GM21619 (cell line): ENCODE measurements at regions not wholly inside any gene's neighbourhood (a gene's known extent, or its start where the extent isn't known, plus 50 kb on each side); places are given as distances from the start of the nearest gene placed in this dataset.

ENCODE experiments used
- ATAC-seq: cut with Tn5 transposase; IDR thresholded peaks from one replicate; pipeline ENCODE4 v1.9.1; 2021; ENCODE audit not compliant: unreplicated experiment

DNA sequence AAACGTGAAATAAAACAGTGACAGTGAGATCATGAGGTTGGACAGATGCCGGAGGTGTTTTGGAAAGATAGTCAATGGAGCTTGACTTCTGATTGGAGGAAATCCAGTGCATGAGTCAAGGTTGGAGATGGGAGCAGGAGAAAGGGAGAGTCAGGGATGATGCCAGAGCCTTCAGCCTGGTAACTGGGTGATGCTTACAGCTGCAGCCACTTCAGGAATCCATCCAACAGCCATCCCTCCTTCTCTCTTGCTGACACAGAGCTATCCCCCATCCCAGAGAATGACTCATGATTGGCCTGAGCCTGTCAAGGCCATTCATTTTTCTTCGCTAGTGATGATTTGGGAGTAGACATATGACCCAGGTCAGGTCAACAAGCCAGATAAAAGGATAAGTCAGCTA lies 112.8 kb downstream of the SAMD5 start:
- no peak for ATAC-seq

DNA sequence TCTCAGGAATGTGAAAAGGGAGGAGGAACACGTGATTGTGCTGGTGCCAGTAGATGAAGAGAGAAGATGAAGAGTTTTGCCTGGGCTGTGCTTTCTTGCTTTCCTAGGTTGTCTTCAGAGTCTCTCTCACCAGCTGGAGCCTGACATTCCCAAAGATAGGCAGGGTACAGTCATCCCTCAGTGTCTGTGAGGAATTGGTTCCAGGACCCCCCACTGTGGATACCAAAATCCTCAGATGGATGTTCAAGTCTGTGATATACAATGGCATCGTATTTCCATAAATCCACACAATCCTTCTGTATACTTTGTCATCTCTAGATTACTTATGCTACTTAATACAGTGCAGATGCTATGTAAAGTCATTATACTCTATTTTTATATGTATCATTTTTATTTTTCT lies 113.5 kb downstream of the SAMD5 start:
- ATAC-seq = no peak

DNA sequence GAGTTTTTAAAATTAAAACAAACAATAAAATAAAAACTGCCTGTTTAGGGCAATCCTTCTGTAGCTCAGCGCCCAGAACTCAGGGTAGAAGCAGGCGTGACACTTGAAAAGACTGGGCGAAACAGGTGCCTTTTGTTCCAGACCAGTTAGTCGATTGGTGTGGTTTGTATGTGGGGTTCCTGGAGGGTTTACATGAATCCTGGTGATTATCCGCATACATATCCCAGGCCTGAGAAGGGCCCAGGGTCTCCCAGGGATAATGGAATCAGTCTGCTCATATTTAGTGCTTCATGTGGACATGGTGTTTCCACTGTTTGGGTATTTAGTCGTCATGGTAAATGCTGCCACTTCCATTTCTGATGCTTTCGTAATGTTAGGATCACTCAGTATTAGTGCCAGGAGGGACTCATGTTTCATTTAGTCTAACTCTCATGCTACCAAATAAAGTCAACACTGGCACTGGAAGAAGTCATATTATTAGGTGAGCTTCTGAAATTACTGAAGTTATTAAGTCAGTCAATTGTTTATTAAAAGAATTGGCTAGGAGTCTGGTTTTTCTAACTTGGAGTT lies 116.5 kb downstream of the SAMD5 start:
- ATAC-seq = no peak

DNA sequence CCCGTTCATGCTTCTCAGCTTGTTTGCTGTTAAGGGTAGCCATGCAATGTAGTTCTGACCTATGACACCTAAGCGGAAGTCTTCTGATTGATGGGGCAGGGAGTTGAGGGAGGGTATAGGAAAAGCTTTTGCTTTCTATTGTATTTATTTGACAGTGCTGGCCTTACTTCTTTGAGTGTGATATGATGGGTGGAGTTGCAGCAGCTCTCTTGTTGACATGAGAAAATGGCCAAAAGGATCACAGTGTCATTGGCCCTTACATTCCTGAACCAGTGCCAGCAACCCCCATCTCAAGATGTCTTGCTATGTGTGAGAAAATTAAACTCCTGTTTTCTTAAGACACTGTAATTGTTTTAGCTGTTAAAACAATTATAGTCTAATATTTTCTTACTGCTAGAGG lies 117.5 kb downstream of the SAMD5 start:
- ATAC-seq = no peak

DNA sequence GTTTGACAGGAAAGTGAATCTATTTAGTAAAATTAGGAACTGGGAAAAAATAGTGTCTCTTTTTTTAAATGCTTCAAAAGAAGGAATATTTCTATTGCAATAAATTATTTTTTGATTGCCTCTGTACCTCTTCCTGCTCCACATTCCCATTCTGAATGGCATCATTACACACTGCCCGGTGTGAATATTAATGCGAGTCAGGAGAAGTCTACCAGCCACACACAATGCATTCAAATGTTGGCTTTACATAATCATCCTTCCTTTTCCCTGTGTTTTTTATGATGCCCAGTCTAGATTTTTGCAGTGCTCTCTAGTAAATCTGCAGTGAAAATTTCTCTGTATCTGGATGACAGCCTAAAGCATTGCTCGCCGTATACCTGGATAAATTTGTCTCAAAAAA lies 118.9 kb downstream of the SAMD5 start:
- no peak for ATAC-seq

DNA sequence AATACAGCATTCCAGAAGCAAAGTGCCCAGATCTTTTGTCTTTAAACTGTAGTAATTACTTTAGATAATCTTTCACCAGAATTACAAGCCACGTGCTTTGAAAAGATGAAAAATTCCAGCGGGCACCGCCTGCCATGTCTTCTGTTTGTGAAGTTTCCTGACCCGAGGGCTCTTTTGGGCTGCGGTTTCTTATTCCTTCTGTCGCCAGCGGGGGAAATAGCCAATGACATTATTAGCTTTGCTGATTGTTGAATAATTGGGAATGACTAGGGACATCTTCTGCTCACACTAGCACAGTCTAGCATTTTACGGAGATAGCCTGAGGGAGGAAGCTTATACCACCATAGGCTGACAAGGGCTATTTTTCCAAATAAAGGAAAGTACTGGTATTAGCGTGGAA lies 124.7 kb downstream of the SAMD5 start:
- ATAC-seq = no peak

DNA sequence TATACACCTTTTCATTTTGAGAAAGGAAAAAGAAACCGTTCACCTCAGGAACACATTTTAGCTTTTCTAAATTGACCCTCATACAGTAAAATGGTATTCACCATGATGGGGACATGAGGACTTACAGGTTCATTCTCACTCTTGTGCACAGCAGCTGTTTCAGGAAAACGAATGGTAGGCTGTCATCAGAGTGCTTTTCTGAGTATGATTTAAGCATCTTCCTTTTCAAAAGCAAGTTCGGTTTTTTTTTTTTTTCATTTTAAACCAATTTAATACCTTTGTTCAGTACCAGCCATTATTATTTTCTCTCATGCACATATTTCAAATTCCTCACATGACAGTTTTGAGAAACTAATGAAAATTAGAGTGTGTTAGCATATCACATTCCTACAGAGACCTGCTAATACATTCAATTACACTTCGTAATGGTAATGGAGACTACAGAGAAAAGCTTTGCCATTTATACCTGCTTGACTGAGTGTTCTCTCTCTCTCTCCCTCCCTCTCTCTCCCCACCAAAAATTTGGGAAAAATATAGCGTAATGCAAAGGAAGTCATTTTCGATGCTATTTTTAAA lies 129.2 kb downstream of the SAMD5 start:
- ATAC-seq = no peak

DNA sequence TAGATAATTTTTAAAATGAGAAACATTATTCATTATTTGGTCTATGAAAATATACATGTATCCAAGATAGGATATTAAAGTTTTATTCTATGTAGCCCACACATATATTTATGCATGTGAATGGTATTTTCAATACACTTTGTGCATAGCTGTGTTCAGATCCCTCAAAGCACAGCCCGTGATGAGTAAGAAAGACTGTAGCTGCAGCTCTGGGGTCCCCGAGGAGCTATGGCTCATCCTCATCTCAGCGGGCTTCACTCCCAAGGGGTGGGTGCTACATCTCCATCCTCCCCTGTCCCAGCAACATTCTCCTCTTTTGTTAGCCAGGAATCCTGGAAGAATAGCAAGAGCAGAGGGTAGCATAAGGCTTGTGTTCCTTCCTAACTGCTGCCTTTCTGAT lies 130.8 kb downstream of the SAMD5 start:
- ATAC-seq = no peak

DNA sequence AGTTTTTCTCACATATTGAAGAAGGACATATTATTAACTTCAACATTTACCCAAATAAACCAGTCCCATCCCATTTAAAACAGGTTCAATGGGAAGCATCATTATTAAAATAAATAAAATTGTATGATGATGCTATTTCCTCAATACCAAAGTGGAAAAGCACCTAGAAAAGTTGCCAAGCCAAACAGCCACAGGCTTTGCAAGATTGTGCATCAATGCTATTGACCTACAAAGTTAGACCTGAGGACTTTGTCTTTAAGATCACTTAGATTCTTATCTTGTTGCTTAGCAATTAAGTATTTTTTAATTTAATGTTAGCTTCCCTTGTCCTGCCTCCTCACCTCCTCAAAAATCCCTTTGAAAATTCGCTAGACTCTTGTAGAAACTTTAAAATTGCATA lies 132.1 kb downstream of the SAMD5 start:
- no peak for ATAC-seq

DNA sequence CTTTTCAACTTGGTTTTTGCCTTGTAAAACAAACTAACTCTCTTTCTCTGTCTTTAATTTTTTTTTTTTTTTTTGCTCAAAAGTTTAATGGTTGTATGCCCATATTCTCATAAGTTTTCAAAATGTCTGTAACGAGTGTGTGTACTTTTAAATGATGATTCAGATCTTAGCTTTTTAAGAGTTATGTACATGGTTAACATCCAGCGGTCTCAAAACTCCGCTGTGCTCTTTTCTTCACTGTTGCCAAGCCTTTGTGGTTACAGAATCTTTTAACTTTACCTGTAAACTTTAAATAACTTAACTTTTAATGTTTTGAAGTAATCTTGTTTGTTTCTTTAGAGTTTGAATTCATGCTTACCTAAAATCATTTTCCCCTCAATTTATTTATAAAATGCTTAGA lies 133.0 kb downstream of the SAMD5 start:
- no peak for ATAC-seq

DNA sequence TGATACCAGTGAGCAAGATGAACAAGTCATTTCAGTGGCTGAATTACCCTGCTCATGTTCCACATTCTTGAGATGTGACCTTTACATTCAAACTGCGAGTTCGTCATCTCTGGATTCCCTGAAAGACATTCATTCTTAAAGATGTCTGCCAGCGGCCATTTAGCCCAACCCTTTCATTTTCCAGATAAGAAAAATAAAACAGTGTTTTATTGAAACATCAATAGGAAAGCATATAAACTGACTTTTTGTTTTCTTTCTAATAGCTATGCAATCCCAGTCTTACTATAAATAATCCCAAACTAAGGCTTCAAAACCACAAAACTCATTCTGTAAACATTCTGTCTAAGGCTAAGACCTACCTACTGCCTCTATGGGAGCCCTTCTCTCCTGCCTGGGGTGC lies 134.0 kb downstream of the SAMD5 start:
- ATAC-seq = no peak

DNA sequence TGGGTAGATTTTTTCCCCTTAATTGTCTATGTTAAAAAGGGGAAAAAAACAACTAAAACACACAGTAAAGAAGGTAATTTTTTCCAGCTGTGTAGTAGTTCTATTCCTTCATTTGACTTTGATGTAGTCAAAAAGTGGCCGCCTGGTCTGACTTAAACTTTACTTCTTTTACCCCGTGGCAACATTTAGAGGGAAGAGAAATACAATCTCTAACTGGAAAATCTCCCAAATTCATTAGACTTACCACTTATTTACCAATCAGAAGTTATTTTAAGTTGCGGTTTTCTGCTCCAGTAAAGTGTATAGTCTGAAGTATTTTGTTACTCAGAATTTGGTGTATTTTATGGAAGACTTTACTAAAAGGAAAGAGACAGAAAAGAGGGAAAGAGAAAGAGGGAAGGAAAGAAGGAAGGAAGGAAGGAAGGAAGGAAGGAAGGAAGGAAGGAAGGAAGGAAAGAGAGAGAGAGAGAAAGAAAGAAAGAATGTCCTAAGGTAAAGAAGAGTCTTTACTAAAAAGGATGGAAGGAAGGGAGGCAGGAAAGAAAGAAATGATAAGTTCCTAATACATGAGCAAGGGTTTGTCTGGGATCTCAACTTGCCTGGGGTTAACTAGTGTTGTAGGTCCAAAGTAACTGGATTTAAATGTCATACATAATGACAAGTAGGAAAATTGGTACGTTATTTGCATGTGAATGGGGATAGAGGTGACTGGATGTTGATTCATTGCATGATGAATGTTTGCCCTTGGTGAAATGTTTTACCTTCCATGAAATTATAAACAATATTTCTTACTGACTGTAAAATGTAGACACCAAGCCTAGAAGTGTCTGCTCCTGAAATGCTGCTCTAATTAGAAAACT lies 135.1 kb downstream of the SAMD5 start:
- no peak for ATAC-seq

DNA sequence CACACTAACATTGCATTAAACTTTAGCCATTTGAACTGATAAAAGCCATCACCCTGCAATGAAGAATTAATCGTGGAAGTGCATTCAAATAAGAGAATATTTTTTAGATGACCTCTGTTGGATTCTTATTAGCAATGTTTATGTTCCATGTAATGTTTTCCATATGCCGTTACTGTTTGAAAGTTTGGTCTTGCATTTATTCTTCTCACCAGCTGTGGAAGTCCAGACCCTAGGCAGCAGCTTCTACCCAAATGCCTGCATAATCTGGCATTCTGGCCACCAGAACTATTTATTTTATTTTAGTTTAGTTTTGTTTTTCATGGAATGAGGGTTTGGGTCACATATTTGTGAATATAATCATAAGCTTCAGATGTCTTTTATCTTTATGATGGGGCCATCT lies 140.4 kb downstream of the SAMD5 start:
- ATAC-seq = no peak

DNA sequence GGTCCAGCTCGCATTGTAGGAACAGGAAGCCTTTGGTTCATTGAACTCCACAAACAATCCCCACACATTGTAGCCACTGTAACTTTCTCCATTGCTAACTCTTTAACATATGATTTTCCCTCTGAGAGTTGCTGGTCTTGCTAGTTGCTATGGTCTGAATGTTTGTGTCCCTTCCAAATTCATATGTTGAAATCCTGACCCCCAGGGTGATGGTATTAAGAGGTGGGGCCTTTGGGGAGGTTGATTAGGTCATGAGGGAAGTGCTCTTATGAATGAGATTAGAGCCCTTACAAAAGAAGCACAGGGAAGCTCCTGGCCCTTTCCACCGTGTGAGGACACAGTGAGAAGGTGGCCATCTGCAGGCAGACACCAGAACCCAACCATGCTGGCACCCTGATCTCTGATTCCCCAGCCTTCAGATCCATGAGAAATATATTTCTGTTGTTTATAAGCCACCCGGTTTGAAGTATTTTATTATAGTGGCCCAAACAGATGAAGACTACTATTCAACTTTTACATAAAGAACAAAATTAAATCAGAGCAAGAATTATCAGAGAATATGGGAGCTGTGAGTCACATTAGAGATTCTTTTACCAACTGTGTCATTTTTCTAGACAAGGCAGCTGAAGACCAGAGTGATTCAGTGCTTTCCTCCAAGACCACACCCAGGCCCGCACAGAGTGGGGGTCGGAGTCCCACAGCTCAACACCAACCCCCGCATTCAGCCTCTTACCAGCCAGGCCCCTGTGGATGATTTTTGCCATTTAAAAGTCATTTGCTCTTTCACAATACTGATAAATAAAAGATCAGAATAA lies 143.0 kb downstream of the SAMD5 start:
- no peak for ATAC-seq

DNA sequence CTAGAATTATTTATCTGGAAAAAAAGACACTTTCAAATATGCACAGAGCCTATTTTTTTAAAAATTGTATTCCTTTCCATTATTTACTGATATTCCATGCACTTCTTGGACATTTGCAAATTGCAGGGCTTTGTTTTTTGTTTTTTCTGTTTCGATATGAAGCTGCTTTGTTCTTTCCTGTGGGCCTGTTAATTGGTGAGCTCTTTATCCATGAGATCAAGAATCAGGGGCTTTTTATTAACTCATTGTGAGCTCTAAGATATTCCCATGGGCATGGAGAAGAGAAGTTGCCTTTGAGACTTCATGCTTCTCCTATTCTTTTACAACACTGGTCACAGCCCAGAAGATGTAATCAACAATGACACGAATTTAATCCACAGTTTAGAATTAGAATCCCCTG lies 145.1 kb downstream of the SAMD5 start:
- no peak for ATAC-seq

DNA sequence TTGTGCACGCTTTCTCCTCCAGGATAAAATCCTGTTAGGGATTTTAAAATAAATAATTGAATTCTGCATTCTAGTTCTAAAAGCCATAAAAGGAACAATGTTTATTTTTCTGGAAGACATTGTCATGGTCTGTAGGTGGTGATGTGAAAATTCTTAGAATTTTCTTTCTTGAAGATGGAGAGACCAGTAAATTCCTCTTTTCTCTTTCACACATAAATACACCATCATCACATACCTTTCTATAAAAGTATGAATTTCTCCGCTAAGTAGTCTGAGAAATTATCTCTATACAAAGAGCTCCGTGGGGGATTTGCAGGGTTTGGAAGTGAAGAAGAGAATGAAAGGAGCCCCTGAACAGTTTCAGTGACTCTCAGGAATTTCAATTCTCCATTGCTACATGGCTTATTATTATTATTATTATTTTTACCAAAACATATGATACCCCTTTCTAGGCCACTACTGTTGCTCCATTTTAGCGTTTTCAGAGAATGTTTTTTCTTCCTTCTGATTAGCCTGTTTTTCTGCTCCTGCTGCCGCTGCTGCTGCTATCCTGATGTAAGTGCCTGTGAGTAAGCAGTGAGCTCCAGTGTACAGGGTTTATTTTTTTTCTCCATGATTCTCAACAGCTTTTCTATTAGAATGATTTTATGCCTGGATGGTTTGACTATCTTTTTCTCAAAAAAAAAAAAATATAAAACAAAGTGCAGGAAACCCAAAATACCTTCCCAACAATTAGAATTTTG lies 145.8 kb downstream of the SAMD5 start:
- ATAC-seq = no peak

DNA sequence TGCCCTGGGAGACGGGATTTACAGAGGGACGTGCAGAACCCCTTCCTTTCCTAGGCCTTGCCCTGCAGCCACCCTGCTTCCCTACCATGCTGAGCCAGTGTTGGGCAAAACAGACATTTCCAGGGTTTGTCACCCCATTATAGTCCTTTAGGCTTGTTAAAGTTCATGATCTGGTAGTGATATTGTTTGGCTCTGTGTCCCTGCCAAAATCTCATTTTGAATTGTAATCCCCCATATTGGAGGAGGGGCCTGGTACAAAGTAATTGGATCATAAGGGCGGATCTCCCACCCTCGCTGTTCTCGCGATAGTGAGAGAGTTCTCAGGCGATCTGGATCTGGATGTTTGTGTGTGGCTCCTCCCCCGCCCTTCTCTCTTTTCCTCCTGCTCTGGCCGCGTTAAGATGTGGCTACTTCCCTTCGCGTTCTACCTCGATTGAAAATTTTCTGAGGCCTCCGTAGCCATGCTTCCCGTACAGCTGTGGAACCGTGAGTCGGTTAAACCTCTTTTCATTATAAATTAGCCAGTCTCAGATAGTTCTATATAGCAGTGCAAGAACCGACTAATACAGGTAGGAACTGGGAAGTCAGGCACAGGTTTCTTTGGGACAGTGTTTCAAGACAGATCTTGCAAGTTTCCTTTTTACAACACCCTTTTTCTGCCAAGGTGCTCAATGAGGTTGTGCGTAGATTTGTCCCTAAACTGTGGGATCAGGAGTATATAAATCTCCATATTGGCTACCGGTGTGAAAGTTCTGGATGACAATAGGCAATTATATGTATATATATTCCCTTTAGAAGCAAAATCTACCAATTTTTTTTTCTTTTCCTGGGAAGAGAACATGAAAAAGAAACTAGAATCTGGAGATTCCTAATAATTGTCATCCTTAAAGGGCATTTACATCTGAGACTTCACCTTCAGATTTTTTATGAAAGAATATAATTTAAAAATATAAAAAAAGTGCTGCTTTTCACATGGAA lies 152.1 kb downstream of the SAMD5 start:
- no peak for ATAC-seq

DNA sequence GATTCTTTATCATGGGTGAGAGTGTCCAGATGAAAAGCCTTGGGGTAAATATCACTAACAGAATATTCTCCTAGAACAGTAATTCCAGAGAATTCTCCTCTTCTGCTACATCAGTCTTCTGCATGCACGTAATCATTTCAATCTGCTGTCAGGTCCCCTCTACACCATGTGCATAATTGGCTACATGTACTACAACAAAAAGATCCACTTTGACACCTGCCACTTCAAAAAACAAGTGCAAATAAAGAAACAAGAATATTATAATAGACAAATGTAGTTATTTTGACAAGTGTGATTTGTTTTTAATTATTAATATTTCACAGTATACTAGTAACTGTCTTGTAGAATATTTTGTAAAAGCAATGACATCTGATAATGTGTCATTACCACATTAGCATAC lies 154.2 kb downstream of the SAMD5 start:
- ATAC-seq = no peak

DNA sequence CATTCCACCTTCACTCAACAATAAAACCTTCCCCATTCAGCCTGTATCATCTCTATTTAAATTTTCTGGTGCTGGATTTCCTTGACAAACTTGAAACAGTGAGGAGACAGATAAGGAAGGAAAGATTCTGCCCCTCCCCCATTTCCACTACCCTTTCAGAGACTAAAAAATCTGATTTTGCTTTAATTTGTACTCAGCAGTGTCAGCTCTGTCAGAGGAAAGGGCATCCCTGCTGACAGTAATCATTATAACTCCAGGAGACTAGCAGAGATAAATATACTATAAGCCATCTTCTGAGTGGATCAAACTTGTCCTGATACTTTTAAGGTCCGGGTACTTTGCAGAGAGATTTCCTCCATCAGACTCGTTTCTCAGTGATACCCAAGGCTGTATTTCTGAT lies 155.6 kb downstream of the SAMD5 start:
- no peak for ATAC-seq

DNA sequence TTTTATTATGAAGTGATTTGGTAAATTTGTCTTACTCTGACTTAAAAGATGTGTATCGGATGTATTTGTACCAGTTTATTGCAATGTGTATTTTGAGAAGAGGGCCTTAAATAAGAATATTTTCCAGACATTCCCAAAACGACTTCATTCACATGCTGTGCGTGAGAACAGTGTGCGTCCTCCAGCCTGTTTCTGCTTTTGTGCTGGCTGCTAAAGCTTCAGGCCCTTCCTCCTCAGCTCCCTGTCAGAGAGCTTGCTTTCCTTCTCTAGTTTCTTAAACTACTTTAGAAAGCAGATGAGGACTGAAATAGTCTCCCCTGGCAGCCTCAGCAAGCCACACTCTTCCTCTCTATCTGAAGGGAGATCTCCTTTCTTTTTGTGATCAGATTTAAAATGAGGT lies 157.8 kb downstream of the SAMD5 start:
- no peak for ATAC-seq
